Tibial nerve (tissue), 3 donors: ENCODE measurements at regions not wholly inside any gene's neighbourhood (a gene's known extent, or its start where the extent isn't known, plus 50 kb on each side); places are given as distances from the start of the nearest gene placed in this dataset.

ENCODE experiments used
- POLR2A ChIP-seq, 2 donors: fragments of 450-650 bp; IDR thresholded peaks; one replicate each; pipeline ENCODE4 v1.6.1; 2017; ENCODE audit warnings: antibody characterized with exemption in 2 of 2, mild to moderate bottlenecking in 2 of 2, moderate library complexity in 2 of 2
- TF ChIP-seq, protein P1 (sequence below), 5 experiments: fragments of 200-600 bp in 3 of 5; fragments of 450-650 bp in 2 of 5; sonication (generic) in 3 of 5; IDR thresholded peaks; one replicate each; pipeline ENCODE4 v1.5.1; 2016 to 2019; ENCODE audit warnings: antibody characterized with exemption in 5 of 5, mild to moderate bottlenecking in 3 of 5, moderate library complexity in 2 of 5

DNA sequence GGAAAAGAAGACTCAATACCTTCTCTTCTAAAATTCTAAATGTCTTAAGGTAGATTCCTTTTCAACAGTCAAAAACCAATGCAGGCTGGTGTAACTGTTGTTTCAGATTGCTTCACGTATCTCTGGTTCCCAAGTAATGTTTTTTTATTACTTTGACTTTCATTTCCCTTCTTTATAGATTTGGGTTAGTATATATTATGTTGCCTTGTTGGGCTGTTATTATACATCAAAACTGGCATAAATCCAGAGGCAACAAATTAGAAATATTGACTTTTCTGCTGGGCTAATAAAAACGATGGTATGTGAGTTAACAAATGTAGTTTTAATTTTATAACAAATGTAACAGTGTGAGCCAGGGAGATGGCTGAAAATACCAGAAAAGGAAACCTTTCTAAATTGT, 444.7 kb upstream of the TENM3 start:
- TF ChIP-seq, protein P1, sequence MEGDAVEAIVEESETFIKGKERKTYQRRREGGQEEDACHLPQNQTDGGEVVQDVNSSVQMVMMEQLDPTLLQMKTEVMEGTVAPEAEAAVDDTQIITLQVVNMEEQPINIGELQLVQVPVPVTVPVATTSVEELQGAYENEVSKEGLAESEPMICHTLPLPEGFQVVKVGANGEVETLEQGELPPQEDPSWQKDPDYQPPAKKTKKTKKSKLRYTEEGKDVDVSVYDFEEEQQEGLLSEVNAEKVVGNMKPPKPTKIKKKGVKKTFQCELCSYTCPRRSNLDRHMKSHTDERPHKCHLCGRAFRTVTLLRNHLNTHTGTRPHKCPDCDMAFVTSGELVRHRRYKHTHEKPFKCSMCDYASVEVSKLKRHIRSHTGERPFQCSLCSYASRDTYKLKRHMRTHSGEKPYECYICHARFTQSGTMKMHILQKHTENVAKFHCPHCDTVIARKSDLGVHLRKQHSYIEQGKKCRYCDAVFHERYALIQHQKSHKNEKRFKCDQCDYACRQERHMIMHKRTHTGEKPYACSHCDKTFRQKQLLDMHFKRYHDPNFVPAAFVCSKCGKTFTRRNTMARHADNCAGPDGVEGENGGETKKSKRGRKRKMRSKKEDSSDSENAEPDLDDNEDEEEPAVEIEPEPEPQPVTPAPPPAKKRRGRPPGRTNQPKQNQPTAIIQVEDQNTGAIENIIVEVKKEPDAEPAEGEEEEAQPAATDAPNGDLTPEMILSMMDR (IDR thresholded peaks at IDR 0.05): no peak
- no peak for TF ChIP-seq POLR2A (IDR thresholded peaks at IDR 0.05)
